Activated CD8-positive, alpha-beta memory T cell treated with anti-CD3 and anti-CD28 coated beads for 1 hour (primary cell): ENCODE measurements at regions not wholly inside any gene's neighbourhood (a gene's known extent, or its start where the extent isn't known, plus 50 kb on each side); places are given as distances from the start of the nearest gene placed in this dataset.
"Not testable (repeated sequence)": the region's sequence is repeated elsewhere in the genome, so short reads cannot be mapped to it uniquely, and the experiment has no call there.

Source experiments
- DNase-seq, 2 donors: peaks; one replicate each; pipeline ENCODE4 v3.0.0-alpha.2; 2020; ENCODE audit warnings: low read depth in 1 of 2; ENCODE audit errors: extremely low read depth in 1 of 2

DNA sequence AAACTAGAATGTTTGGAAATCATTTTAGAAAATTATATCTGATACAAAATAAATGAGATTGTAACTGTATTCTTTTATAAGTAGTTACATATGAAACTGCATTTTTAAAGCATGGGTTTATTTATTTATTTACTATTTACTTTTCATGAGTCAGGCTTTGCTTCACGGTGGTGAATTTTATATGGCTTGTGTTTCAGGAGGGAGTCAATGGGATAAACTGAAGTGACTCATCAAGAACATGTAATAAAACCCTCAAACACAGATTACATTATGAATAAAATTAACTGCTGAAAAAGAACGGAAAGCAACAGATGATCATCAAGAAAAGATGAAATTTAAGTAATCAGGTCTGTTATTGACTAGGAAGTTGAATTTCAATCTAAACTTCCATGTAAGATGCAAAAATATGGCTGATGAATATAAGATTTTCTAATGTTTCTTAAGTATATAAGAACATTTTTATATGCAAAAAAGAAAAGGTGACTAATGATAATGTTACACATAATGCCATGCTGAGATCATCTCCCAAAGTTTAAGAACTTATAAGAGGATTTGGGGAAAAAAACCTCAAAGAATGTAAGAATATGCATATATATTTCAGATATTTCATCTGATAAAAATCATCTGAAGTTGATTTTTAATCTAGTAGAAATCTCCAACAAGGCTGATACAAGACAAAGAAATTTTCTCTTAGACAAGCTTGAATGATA is 383.6 kb downstream of the SLITRK1 start:
- no peak for DNase-seq

DNA sequence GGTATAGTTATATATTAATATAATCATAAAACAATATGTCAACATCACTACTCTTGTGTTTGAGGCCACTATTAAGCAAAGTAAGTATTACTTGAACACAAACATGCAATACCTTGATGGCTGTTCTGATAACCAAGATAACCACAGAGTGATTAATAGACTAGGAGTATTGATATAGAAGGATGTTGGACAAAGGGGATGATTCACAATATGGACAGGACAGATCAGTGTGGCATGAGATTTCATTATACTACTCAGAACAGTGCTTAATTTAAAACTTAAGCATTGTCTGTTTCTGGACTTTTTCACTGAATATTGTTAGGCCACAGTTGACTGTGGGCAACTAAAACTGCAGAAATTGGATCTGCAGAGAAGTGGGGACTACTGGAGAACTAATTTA is 384.2 kb downstream of the SLITRK1 start:
- DNase-seq, result no peak

DNA sequence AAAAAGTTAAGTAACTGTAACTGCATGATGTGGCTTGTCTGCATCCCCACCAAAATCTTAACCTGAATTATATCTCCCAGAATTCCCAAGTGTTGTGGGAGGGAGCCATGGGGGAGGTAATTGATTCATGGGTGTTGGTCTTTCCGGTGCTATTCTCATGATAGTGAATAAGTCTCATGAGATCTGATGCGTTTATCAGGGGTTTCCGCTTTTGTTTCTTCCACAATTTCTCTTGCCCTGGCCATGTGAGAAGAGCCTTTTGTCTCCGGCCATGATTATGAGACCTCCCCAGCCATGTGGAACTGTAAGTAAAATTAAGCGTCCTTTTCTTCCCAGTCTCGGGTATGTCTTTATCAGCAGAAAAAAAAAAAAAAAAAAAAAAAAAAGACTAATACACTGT is 385.8 kb downstream of the SLITRK1 start:
- DNase-seq, result no peak

DNA sequence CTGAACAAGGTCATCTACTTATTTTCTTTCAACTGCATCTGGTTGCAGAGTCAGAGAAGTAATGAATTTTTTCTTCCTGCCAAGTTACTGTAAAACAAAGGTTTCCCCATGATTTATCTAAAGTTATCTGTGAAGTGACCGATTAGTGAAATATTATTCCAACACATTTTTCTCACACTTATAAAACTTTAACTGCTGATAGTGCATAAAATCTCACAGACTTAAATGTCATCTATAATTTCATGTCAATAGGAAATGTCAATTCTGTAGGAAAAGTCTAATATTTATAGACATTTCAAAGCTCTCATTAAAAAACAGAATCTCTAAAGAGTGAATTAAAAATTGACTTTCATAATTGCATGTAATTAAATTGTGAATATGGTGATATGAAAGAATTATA is 397.2 kb downstream of the SLITRK1 start:
- no peak for DNase-seq

DNA sequence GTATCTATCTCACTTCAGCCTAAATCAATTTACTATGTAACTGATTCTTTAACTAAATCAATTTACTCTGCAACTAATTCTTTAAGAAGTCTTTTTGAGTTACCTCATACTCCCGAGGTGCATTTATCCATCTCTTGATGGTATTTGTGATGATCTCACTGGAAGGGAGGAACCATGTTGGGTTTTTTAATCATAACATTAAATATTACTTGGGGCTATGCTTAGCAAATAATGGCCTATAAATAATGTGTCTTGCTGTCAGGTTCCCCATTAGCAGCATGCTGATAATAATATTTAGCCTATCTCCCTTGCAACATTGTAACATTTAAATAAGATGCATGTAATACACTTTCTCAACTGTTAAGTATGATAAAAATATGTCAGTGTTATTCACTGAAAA is 411.3 kb downstream of the SLITRK1 start:
- DNase-seq, result no peak

DNA sequence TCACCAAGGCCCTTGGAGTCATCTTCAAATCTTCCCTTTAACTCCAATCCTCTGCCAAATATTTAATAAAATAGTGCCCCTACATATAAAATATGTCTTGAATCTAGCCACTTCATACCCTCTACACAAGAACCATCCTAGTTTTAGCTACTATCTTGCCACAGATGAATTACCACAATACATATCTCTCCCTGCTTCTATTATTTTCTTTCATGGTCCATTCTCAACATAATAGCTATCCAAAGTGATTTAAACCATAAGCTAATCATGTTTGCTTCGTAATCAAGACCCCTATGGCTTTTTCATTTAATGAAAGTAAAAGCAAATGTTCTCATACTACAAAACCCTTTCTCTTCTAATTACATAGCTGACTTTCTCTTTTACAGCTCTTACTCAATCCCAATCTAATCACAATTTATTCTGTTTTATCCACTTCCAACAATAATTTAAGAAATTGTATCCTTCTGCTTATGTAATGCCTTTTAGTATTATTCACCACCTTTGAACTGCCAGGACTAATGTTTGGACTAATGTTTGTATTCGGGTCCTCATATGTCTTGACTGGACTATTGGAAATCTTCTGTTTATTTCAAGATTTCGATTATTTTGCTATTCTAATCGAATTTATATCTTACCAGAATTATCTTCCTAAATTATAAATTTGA is 412.0 kb downstream of the SLITRK1 start:
- DNase-seq, result no peak

DNA sequence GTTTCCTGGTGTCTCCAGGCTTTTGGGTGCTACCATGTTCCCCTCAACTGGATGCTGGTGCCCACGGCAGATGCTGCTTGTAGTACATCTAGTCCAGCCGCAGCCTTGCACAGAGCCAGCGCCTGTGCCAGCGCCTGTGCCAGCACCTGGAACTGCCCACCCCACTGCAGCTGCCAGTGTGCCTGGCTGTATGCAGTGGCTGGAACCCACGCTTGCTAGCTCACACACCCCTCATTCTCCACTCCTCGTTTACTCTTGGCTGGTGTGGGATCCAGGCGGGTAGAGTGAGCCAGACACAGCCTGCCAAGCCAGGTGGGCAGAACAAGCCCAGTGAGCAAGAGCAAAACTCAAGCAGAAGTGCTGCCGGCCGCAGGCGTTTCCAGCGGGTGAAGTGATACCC is 428.6 kb downstream of the SLITRK1 start:
- no peak for DNase-seq

DNA sequence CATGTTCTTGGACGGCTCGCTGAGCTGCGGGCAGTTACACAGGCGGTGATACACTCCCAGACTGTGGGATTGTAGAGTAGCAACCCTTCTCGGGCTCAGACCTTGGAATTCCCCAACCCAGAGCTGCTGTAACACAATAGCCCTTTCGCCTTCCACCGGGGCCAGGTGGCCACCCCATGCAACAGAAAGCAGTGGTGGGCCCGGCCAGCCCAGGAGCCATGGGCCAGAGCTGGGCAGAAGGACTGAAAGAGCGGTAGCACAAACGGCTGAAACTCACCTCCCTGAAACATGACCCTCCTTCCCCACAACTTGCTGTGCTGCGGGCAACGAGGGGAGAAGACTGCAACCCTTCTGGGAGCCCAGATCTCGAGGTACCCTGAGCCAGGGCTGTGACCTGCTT is 429.0 kb downstream of the SLITRK1 start:
- DNase-seq, result no peak

DNA sequence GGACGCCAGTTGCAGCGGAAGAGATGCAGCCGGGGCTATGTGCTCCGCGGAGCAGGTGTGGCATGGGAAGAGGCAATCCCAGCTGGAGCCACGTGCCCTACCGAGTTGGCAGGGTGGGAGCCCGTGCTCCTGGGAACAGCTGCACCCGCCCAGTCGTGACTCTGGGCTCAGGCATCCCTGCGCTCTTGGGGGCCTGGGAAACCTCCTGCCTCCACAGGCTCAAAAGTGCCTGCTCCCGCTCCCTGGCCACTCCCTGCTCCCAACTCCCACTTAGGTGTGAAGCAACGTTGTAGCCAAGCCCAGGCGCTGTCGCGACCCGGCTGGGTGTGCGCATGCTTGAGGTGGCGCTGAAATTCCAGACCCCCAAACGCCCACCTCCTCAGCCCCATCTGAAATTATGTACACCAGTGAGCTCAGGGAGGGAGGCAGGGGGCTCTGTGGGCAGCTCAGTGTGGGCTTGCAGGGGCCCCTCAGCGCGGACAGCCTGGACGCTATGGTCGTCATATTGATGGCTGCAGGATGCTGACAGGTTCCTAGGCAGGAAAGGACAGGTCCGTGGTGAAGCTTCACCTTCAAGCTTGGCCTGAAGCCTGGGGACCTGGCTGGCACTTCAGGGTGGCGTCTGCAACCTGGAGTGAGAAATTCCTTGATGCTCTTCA is 429.9 kb downstream of the SLITRK1 start:
- DNase-seq, result no peak

DNA sequence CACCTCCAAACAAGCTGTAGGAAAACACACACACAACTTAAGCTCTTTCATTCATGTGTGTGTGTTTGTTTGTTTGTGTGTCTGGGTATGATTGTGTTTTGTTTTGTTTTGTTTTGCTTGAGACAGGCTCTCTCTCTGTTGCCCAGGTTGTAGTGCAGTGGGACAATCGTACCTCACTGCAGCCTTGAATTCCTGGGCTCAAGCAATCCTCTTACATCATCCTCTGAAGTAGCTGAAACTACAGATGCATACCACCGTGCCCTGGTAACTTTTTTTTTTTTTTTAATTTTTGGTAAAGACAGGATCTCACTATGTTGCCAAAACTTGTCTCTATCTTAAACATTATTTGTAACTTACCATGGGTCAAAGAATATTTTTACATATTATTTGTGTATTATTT is 431.7 kb downstream of the SLITRK1 start:
- DNase-seq, result no peak

DNA sequence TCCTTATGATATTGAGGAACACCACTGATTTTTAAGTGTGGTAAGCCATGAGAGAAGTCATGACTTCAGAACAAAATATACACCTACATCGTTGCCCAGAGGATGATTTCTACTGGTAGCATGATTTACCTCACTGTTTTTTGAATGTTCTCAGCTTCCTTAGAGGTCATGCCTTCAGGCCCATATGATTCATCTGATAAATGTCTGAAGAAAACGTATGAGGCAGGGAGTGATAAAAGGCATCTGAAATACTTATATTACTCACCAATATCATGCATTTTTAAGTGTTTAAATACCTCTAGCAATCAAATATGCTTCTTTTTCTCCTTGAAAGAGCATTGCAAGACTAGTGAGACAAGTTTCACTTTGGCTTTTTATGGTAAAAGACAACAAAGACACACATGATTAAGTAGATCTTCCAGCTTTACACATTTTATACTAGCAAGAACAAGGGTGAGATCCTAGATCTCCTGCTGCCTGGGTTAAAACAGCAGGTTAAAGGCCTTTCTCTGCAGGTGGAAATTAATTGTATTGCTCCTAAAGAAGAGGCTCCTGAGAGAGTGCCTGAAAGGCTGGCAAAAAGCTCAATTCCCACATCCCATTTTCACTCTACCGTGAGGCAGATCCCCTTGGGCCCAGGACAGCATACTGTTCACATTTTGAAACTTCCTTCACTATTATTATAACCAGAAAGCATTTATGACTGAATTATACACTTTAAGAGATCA is 432.4 kb downstream of the SLITRK1 start:
- DNase-seq, result no peak

DNA sequence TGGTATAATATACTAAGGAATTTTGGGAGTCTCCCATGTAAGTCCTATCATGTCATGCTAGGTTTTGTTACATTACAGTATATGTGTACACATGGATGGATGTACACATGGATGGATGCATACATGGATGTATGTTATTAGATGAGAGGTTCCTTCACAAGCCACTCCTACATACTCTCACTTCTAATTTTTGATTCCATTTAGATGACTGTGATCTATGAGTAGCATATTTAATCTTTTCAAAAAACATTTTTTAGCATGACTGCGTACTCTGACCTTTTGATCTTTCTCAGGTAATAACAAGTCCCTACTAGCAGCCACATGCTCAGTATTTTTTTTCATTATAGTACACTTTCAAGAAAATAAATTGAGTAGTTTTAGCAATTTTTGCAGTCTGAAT is 441.8 kb downstream of the SLITRK1 start:
- DNase-seq, result no peak

DNA sequence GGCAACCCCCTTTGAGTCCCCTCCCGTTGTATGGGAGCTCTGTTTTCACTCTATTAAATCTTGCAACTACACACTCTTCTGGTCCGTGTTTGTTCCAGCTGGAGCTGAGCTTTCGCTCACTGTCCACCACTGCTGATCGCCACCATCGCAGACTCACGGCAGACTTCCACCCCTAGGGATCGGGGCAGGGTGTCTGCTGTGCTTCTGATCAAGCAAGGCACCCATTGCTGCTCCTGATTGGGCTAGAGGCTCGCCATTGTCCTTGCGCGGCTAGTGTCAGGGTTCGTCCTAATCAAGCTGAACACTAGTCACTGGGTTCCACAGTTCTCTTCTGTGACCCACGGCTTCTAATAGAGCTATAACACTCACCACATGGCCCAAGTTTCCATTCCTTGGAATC is 442.8 kb downstream of the SLITRK1 start:
- DNase-seq, result not testable (repeated sequence)

DNA sequence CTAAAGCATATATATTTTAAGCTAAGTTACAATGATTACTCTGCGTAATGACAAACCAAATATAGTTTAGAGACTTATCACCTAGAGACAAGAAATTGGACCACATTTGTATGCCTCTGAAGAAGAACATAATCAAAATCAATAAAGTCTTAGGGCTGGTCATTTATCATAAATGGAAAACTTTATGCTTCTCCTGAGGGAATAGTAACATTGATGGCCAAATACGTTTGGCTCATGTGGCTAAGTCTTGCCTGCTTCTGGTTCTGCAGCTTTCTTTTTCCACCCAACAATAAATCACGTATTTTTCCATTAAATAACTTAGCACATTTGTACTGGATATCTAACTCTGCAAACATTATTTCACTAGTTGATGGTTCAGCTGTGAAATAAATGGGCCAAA is 458.4 kb downstream of the SLITRK1 start:
- DNase-seq, result no peak

DNA sequence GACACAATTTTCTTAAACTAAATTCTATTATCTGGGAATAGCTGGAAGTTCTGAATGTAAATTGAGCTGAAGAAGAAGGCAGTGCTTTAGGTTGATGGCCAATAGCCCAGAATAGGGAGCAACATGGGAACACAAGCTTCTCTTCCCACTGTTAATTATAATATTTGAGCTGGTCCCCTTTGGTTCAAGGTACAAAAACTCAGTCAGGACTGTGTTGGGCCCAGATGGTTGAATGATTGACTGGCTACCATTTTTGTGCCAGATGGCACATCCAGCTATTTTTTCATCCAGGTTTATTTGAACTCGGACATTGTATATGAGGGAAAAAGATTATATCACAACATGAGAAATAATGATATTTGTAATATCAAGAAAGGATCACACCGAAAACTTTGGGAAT is 458.9 kb downstream of the SLITRK1 start:
- DNase-seq, result no peak

DNA sequence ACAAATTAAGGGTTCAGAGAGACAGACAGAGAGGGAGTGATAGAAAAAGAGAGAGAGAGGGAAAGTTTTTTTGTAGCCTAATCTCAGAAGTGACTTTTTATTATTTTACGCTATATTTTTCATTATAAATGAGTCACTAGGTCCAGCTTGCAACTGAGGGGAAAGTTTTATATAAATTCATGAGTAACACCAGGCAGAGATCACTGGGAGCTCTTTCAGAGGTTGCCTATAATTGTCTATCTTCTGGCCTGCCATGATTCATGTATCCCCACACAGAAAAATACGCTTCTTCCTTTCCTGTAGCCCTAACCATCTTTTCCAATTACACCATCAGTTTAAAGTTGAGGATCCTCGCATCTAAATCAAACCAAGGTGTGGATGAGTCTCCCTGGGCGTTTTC is 467.9 kb downstream of the SLITRK1 start:
- DNase-seq, result no peak

DNA sequence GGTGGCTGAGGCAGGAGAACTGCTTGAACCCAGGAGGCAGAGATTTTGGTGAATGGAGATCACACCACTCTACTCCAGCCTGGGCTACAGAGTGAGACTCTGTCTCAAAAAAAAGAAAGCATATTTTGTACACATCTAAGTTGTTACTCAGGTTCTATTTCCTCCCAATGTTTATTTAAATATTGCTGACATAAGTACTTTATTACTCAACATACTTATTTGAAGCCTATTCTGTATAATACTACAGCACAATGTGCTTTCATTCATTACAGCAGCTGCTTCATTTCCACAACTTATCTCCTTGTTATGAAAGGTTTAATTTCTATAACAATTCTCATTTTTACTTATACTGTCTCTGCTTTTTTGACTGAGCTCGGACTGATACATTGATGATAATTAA is 495.7 kb downstream of the SLITRK1 start:
- no peak for DNase-seq

DNA sequence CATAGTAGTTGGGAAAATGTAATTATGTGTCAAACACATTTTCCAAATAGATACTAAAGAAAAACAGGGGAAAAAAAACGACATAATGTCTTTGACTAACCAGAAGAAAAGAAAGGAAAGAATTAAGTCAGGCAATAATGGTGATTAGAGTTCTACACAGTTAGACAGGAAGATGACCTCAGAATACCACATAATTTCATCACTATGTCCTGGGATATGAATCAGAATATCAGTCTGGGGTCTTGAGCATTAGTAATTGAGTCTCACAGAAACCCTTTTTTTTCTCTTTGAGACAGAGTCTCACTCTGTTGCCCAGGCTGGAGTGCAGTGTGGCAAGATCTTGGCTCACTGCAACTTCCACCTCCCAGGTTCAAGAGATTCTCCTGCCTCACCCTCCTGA is 503.4 kb downstream of the SLITRK1 start:
- DNase-seq, result no peak

DNA sequence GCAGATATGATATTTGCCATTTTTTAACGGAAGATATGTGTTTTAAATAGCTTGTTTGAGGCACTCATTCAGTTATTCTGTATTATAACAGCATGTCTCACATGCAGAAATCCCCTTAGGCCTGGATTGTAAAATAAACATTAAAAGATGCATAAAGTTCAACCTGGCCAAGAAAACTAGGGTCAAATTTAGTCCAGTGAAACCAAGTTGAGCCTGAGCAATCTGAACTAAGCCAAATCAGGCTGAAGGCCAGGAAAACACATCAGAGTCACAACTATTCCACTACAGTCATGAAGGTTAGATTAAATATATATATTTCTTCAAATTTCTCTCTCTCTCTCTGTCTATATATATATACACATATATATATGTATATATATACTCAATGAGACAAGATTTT is 504.8 kb downstream of the SLITRK1 start:
- no peak for DNase-seq

DNA sequence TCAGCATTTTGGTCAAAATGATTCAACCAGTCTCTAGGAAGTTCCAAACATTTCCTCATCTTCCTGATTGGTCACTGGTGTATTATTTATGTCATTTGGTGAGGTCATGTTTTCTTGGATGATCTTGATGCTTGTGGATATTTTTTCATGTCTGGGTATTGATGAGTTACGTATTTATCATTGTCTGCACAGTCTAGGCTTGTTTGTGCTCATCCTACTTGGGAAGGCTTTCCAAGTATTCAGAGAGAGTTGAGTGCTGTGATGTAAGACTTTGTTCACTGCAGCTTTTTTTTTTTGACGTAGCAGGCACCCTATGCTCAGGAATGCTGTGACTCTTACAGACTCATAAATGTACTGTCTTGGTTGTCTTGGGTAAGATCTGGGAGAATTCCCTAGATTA is 509.5 kb downstream of the SLITRK1 start:
- no peak for DNase-seq

DNA sequence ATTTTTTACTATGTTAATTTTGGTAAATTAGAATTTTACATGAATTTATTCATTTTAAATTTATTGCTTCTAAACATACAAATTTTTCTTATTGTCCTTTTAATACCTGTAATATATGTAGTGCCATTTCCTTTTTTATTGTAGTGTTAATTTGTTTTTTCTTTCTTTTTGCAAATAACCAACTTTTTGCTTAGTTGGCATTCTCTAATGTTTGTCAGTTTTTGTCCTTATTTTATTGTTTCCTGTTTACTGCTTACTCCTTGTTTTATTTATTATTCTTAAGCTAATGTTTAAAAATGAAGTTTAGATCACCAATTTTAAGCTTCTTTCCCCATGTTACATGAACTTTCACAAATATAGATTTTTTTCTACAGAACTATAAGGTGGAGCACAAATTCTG is 516.6 kb downstream of the SLITRK1 start:
- no peak for DNase-seq

DNA sequence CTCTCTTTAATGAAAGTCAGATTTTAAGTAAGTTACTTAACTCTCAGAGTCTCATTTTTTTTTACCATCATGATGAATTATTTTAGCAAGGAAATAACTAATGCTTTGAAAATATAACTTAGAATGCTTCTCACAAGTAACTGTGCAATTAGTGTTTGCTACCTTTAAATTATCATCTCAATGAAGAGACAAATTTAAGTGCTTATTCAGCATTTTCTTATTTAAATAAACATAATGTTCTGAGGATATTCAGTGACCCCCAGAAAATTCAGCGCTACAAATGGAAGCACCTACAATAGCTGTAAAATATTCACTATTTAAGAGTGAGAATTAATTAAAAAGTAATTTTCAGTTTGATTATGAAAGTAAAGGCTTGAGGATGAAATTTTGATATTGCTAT is 527.2 kb downstream of the SLITRK1 start:
- no peak for DNase-seq
